ENCODE measurements at regions not wholly inside any gene's neighbourhood (a gene's known extent, or its start where the extent isn't known, plus 50 kb on each side); places are given as distances from the start of the nearest gene placed in this dataset.

DNA sequence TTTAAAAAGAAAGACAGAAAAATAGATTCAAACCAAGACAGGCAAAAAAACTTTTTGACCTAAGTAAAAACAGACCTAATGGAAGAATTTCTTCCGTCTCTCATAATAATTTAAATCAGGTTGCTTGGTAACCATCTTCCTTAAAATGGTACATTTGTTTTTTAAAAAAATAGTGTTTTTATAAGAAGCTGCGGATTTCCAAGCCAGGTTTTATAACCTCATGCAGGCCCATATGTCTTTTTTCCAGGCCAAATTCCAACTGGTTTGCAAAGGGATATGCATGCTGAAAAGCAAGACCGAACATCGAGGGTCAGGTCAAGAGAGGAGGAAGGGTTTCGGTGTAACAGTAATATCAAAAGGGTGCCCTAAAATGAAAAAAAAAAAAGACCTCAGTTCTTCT is 172.9 kb downstream of the MAIP1 start:
- Histone ChIP-seq H2AFZ (ENCODE audit: low read length) (no peak overlapping the region), H3K9me3 (ENCODE audit: control insufficient read depth, insufficient read depth, low read depth, low read length) (no peaks in the 10 kb centered on the region), H3K79me2 (ENCODE audit: control insufficient read depth, insufficient read depth, low read length) (no peaks in the 10 kb centered on the region), H3K27me3 (ENCODE audit: control insufficient read depth, insufficient read depth, low read length) (no peaks in the 10 kb centered on the region), H3K27ac (ENCODE audit: insufficient read depth, low read length) (no peak overlapping the region), H3K4me3 (replicated peaks in 1 of 4; ENCODE audit: control extremely low read depth in 1 of 4, insufficient read depth in 1 of 4, low read depth in 3 of 4, low read length in 4 of 4) (no peak overlapping the region), H3K9ac (ENCODE audit: insufficient read depth, low read length) (no peak overlapping the region), H3K36me3 (ENCODE audit: control insufficient read depth, insufficient read depth, low read length) (no peaks in the 10 kb centered on the region), H3K4me1 (ENCODE audit: control insufficient read depth, extremely low read depth, insufficient read depth, low read length) (no peaks in the 10 kb centered on the region), H4K20me1 (ENCODE audit: control insufficient read depth, extremely low read depth, insufficient read depth, low read length) (no peaks in the 10 kb centered on the region), H3K4me2 (ENCODE audit: extremely low read depth, insufficient read depth, low read length) (no peak overlapping the region)
- DNase-seq (ENCODE audit: low read depth in 2 of 2), result no peak
- TF ChIP-seq EZH2 (IDR thresholded peaks at IDR 0.05; ENCODE audit: low read length, missing control alignments), result no peak
- TF ChIP-seq, protein P1, sequence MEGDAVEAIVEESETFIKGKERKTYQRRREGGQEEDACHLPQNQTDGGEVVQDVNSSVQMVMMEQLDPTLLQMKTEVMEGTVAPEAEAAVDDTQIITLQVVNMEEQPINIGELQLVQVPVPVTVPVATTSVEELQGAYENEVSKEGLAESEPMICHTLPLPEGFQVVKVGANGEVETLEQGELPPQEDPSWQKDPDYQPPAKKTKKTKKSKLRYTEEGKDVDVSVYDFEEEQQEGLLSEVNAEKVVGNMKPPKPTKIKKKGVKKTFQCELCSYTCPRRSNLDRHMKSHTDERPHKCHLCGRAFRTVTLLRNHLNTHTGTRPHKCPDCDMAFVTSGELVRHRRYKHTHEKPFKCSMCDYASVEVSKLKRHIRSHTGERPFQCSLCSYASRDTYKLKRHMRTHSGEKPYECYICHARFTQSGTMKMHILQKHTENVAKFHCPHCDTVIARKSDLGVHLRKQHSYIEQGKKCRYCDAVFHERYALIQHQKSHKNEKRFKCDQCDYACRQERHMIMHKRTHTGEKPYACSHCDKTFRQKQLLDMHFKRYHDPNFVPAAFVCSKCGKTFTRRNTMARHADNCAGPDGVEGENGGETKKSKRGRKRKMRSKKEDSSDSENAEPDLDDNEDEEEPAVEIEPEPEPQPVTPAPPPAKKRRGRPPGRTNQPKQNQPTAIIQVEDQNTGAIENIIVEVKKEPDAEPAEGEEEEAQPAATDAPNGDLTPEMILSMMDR (conservative IDR thresholded peaks at IDR 0.05 in 1 of 2, IDR thresholded peaks at IDR 0.05 in 1 of 2; ENCODE audit: low read depth in 1 of 2, low read length in 2 of 2), result no peak

GRCh38 chr2:200129721-200130462 is 174.5 kb downstream of the MAIP1 start:
- DNase-seq (ENCODE audit: low read depth in 2 of 2), result no peak
- Histone ChIP-seq H2AFZ (ENCODE audit: low read length) (no peak overlapping the region), H3K27me3 (ENCODE audit: control insufficient read depth, insufficient read depth, low read length) (no peaks in the 10 kb centered on the region), H3K9me3 (ENCODE audit: control insufficient read depth, insufficient read depth, low read depth, low read length) (no peaks in the 10 kb centered on the region), H3K4me1 (ENCODE audit: control insufficient read depth, extremely low read depth, insufficient read depth, low read length) (no peaks in the 10 kb centered on the region), H3K9ac (ENCODE audit: insufficient read depth, low read length) (no peak overlapping the region), H3K79me2 (ENCODE audit: control insufficient read depth, insufficient read depth, low read length) (no peaks in the 10 kb centered on the region), H3K27ac (ENCODE audit: insufficient read depth, low read length) (no peak overlapping the region), H3K36me3 (ENCODE audit: control insufficient read depth, insufficient read depth, low read length) (no peaks in the 10 kb centered on the region), H3K4me3 (replicated peaks in 1 of 4; ENCODE audit: control extremely low read depth in 1 of 4, insufficient read depth in 1 of 4, low read depth in 3 of 4, low read length in 4 of 4) (no peak overlapping the region), H3K4me2 (ENCODE audit: extremely low read depth, insufficient read depth, low read length) (no peak overlapping the region), H4K20me1 (ENCODE audit: control insufficient read depth, extremely low read depth, insufficient read depth, low read length) (no peaks in the 10 kb centered on the region)
- no peak for TF ChIP-seq EZH2 (IDR thresholded peaks at IDR 0.05; ENCODE audit: low read length, missing control alignments)
- TF ChIP-seq, protein P1 (conservative IDR thresholded peaks at IDR 0.05 in 1 of 2, IDR thresholded peaks at IDR 0.05 in 1 of 2; ENCODE audit: low read depth in 1 of 2, low read length in 2 of 2), result no peak

GRCh38 chr2:200130762-200131166 is 175.4 kb downstream of the MAIP1 start:
- no peaks in the 10 kb centered on the region for H3K4me1 ChIP-seq (ENCODE audit: control insufficient read depth, extremely low read depth, insufficient read depth, low read length)
- H4K20me1 ChIP-seq (ENCODE audit: control insufficient read depth, extremely low read depth, insufficient read depth, low read length), result no peaks in the 10 kb centered on the region
- no peak overlapping the region for H3K4me2 ChIP-seq (ENCODE audit: extremely low read depth, insufficient read depth, low read length)
- peak; percentile 50 to 62 for DNase-seq (ENCODE audit: low read depth in 2 of 2)
- H3K9me3 ChIP-seq (ENCODE audit: control insufficient read depth, insufficient read depth, low read depth, low read length), result no peaks in the 10 kb centered on the region
- H3K9ac ChIP-seq (ENCODE audit: insufficient read depth, low read length), result no peak overlapping the region
- TF ChIP-seq, protein P1 (conservative IDR thresholded peaks at IDR 0.05 in 1 of 2, IDR thresholded peaks at IDR 0.05 in 1 of 2; ENCODE audit: low read depth in 1 of 2, low read length in 2 of 2), result no peak
- TF ChIP-seq EZH2 (IDR thresholded peaks at IDR 0.05; ENCODE audit: low read length, missing control alignments), result no peak
- no peaks in the 10 kb centered on the region for H3K27me3 ChIP-seq (ENCODE audit: control insufficient read depth, insufficient read depth, low read length)
- H2AFZ ChIP-seq (ENCODE audit: low read length), result no peak overlapping the region
- H3K79me2 ChIP-seq (ENCODE audit: control insufficient read depth, insufficient read depth, low read length), result no peaks in the 10 kb centered on the region
- no peak overlapping the region for H3K27ac ChIP-seq (ENCODE audit: insufficient read depth, low read length)
- H3K36me3 ChIP-seq (ENCODE audit: control insufficient read depth, insufficient read depth, low read length), result no peaks in the 10 kb centered on the region
- H3K4me3 ChIP-seq (replicated peaks in 1 of 4; ENCODE audit: control extremely low read depth in 1 of 4, insufficient read depth in 1 of 4, low read depth in 3 of 4, low read length in 4 of 4), result no peak overlapping the region

Measured in fibroblast of lung (primary cell).